ENCODE measurements at regions not wholly inside any gene's neighbourhood (a gene's known extent, or its start where the extent isn't known, plus 50 kb on each side); places are given as distances from the start of the nearest gene placed in this dataset.
"Not testable (repeated sequence)": the region's sequence is repeated elsewhere in the genome, so short reads cannot be mapped to it uniquely, and the experiment has no call there.

DNA sequence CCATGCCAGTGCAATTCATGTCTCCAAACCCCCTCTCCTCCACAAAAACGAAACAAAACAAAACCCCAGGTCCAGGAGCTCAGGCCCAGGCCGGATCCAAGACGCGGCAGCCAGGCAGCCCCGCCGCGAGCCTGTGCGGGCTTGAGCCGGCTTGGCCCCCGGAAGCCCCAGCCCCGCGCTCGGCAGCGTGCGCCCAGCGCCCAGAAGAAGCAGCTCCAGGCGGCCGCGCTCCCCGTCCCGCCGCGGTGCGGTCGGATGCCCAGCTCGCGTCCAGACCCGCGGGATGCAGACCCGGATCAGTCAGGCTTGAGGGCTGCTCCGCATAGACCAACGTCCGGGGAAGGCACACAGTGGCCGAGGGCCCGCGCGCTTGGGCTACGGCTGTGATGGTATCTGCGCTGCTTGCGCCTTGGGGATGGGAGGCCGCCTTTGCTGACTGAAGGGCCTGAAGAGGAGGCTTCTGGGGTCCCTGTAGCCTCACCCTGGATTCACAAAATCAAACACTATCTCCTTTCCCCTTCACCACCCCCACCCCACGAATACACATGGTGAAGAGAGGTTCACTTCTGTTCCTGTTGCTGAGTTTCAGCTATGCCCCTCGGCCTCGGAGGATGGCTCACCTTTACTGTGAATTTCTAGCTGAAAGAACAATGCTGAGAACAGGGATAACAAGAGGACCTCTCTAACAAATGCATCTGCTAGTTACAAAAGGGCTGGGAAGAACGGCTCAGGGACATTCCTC lies 79.9 kb upstream of the EN2 start:
- no peak for DNase-seq

DNA sequence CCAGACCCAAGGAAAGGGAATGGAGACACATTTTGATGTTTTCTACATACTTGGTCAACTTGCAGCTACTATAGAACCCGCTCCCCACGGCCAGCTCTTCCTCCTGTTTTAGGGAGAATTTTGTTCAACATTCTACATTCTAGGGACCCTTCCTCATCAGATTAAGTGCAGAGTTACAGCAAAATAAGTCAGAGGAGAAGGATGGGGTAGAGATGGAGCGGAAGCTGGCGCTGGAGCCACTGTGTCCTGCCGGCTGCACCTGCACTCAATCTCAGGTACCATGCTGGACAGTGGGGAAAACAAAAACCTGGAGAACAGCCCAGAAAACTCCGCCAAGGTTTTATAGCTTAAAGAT lies 79.4 kb upstream of the EN2 start:
- DNase-seq = no peak

DNA sequence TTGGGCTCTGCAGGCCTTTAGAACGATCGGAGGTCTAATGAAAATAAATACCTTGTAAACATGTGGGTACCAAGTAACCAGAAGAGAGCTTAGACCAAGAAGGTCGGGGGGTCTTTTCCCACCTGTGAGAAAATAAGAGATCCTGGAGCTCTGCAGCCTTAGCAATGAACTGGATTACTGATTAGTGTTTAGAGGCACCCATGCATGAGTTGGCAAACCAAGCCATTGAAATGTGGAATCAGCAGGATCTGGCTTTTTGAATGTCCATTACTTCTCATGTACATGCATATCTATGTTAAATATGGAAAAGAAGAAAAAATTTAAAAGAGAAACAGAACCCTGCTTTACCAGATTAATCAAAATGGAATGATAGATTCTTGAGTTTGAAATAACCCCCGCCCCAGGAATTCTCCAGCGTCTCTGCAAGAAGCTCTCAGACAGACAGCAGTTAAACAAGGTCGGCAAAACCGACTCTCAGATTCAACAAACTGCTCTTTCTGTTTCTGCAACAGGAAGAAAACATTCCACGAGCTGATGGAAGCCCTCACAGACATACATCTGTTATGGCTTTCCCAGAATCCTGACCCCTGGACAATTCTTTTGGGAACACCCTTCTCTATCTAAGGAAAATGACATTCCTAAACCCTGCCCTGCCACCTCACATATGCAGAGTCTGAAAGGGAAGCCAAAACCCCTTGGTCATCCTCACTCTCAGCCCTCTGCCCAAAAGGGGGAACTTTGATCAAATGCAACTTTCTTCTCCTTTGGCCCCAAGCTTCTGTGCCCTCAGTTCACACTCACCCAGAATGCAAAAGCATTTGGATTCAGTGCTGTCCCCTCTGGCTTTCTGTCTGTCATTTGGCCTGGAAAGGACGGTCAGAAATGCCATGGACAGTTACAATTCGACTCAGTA lies 78.7 kb upstream of the EN2 start:
- DNase-seq = no peak

GRCh38 chr7:155380221-155380861 lies 77.6 kb upstream of the EN2 start:
- DNase-seq = peak in 1 of 2 experiments; percentile 73

DNA sequence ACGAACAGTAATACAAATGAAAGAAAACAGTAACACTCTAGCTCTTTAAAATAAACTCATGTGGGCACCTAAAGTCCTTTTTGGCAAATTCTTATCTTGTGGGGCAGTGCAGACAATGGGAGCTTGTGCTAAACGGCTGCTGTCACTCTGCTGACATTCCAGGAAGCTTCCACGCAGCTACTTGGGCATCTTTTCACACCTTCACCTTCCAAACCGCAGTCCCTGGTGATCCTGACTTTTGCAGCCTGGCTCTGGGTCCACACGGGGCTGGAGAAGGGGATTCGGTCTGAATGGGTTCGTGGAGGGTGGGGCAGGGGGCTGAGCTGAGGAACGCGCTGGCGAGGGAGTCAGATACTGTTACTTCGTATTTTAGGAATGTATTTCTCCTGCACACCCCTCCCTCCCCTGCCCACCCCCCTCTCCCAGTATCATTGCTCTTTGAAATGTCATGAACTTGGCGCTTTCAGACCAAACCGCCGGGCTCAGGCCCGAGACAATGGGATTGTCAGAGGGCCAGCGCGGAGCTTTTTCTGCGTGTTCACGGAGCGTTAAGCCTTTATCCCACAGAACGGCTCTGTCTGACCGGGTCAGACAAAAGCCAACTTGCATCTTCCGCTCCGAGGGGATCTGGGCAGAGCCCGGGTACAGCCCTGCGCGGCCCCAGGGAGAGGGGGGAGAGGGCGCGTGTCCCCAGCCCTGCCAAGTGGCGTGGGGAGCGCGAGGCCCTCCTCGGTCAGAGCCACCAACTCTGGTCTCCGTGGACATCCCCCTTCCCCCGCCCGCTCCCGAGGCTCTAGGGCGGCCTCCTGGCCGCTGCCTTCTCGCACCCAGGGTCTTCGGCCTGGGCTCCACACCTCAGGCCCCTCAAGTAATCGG lies 76.7 kb upstream of the EN2 start:
- DNase-seq = no peak

GRCh38 chr7:155381852-155382801 lies 75.8 kb upstream of the EN2 start:
- DNase-seq = peak in 1 of 2 experiments; percentile 10

GRCh38 chr7:155382802-155383171 lies 75.1 kb upstream of the EN2 start:
- DNase-seq = no peak

DNA sequence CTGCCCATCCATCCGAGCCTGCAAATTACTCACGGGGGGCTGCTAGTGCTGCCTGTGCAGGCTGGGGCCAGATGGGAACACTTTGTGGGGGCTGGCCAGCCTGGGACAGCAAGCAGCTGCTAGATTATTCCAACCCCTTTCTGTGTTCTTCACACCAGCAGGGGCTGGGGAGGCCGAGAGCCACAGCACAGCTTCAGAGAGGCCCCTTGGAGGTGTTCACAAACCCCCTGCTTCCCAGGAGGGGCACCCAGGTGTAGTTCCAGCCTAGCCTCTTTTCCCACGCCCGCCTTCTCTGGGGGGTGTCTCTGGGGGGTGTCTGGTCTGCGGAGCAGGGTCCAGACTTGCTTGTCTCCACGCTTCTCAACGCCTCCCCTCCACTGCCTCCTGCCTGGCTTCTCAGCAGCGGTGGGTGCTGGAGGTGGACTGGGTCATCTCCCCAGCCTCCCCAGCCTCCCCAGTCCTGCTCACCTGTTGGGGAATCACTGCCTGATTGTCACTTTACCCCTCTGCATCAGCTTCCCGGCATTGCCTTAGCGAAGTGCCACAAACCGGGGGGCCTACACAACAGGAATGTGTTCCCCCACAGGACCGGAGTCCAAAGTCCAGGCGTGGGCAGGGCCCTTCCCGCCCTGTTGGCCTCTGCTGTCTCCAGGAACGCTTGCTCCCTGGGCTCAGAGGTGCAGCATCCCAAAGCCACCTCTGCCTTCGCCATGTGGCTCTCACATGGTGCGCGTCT lies 74.0 kb upstream of the EN2 start:
- no peak for DNase-seq

DNA sequence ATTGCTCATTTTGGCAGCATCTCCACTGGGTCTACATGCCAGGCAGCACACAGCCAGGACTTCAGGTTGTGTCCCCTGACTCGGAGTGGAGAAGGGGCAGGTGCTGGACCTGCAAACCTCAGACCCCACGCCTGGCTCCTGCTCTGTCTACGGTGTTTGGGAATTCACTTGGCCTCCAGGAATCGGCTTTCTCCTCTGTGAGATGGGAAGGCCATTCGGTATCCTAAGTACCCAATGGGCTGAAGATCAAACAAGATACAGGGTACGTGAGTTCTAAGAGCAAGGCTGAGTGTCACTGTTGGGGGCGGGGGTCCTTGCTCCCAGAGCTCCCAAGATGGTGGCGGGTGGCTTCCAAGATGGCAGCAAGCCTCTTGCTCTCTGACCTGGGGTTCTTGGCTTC lies 73.2 kb upstream of the EN2 start:
- no peak for DNase-seq

GRCh38 chr7:155385182-155385581 lies 72.7 kb upstream of the EN2 start:
- not testable (repeated sequence) for DNase-seq

GRCh38 chr7:155386608-155387007 lies 71.3 kb upstream of the EN2 start:
- DNase-seq = no peak

- DNase-seq = no peak
Observed at GRCh38 chr7:155387066-155387620, 70.8 kb upstream of the EN2 start.

- DNase-seq = no peak
Observed at GRCh38 chr7:155388561-155388960, 69.4 kb upstream of the EN2 start.

- no peak for DNase-seq
Observed at GRCh38 chr7:155391414-155391813, 66.5 kb upstream of the EN2 start.

DNA sequence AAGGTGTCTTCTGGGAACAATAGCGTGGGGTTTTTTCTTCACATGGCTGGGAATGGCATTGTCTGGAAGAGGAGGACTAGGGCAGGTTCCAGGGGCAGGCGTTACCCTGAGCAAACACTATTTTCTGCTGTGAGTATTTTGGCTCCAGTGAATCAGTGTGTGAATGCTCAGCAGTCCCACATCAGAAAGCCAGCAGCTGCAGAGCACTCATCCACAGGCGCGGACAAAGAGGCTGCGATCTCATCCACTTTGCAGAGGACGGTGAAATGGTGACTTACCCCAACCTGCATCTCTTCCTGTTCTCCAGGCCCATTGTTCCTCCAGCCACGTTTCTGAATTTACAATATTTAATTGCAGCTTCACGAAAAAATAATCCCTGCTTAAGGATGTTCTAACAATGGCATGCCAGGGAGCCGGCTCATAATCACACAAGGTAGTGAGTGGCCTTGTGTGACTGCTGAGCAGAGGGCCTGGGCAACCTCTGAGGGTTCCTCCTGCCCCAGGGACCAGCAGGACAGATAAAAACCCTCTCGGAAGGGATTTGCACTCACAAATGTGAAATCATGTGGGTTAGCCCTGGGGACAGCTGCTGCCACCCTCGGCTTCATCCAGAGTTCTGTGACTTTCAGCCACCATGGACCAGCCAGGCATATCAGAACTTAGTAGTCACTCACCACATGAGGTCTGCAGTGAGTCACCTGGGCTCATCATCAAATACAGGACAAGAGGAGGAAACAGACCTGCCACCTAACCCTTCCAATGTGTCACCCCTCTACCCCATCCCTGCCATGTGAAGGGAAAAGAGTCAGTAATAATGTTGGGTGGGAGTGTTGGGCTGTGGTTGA lies 65.0 kb upstream of the EN2 start:
- no peak for DNase-seq

DNA sequence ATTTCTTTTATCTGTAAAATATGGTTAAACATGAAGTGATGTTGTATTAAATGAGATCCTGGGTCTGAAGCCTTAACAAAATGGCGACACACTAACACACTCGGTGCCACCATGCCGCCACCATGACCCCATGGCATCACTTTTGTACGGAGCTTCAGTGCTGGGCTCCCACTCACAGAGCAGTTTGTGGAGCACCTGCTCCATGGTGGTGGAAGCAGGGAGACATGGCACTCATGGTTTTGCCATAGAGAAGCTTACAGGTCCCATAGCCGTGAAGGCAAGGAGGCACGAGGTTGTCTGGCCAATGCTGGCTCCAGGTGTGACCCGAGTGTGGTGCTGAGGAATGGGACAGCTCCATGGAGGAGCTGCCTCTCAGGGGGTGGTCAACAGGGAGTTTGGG lies 63.5 kb upstream of the EN2 start:
- no peak for DNase-seq

GRCh38 chr7:155395176-155395797 lies 62.6 kb upstream of the EN2 start:
- peak in 1 of 2 experiments; percentile 24 for DNase-seq

- no peak for DNase-seq
Observed at GRCh38 chr7:155396661-155397060, 61.3 kb upstream of the EN2 start.

All from NCI-H446 (cell line).